H9 (cell line): ENCODE measurements at regions not wholly inside any gene's neighbourhood (a gene's known extent, or its start where the extent isn't known, plus 50 kb on each side); places are given as distances from the start of the nearest gene placed in this dataset.

Experiments
- DNase-seq: peaks from one replicate; pipeline ENCODE4 v3.0.0-alpha.2; 2017
- H2AFZ ChIP-seq: one replicate; pipeline ENCODE4 v1.6.1; 2013; ENCODE audit warnings: mild to moderate bottlenecking, low read length, control low read depth, moderate library complexity
- H2AK5ac ChIP-seq: 2 replicates; pipeline ENCODE4 v1.6.1; 2013; ENCODE audit warnings: low read length, control low read depth, mixed read lengths; ENCODE audit not compliant: insufficient read length
- H2BK120ac ChIP-seq: one replicate; pipeline ENCODE4 v1.6.1; 2013; ENCODE audit warnings: low read depth, mild to moderate bottlenecking, low read length, control low read depth, inconsistent platforms; ENCODE audit not compliant: poor library complexity, severe bottlenecking
- H2BK12ac ChIP-seq: 2 replicates; pipeline ENCODE4 v1.6.1; 2013; ENCODE audit warnings: low read length, control low read depth, mixed read lengths, low read depth; ENCODE audit not compliant: insufficient read length
- H2BK15ac ChIP-seq: 2 replicates; pipeline ENCODE4 v1.6.1; 2013; ENCODE audit warnings: low read depth, low read length, control low read depth
- H2BK20ac ChIP-seq: one replicate; pipeline ENCODE4 v1.6.1; 2013; ENCODE audit warnings: low read depth, mild to moderate bottlenecking, low read length, control low read depth, inconsistent platforms; ENCODE audit not compliant: poor library complexity, severe bottlenecking
- H2BK5ac ChIP-seq: 2 replicates; pipeline ENCODE4 v1.6.1; 2013; ENCODE audit warnings: low read length, control low read depth, mixed read lengths; ENCODE audit not compliant: insufficient read length
- H3K14ac ChIP-seq: 2 replicates; pipeline ENCODE4 v1.6.1; 2013; ENCODE audit warnings: low read length, control low read depth; ENCODE audit not compliant: insufficient read depth
- H3K18ac ChIP-seq: 2 replicates; pipeline ENCODE4 v1.6.1; 2013; ENCODE audit warnings: low read depth, mild to moderate bottlenecking, mixed read lengths, low read length, control low read depth; ENCODE audit not compliant: insufficient read length
- H3K23ac ChIP-seq: 2 replicates; pipeline ENCODE4 v1.6.1; 2013; ENCODE audit warnings: low read length, control low read depth, mixed read lengths, low read depth; ENCODE audit not compliant: insufficient read length
- H3K23me2 ChIP-seq: 2 replicates; pipeline ENCODE4 v1.6.1; 2013; ENCODE audit warnings: low read depth, mild to moderate bottlenecking, mixed read lengths, low read length, control low read depth; ENCODE audit not compliant: insufficient read length, poor library complexity, severe bottlenecking
- H3K27ac ChIP-seq: 2 replicates; pipeline ENCODE4 v1.5.1; 2013; ENCODE audit warnings: low read length, control low read depth, mixed read lengths, low read depth; ENCODE audit not compliant: insufficient read length
- H3K27me3 ChIP-seq: 2 replicates; pipeline ENCODE4 v1.6.1; 2013; ENCODE audit warnings: low read length, control low read depth, inconsistent platforms; ENCODE audit not compliant: insufficient read depth
- H3K4ac ChIP-seq: 2 replicates; pipeline ENCODE4 v1.6.1; 2013; ENCODE audit warnings: low read depth, mild to moderate bottlenecking, control low read depth, inconsistent platforms, low read length, moderate library complexity
- H3K4me1 ChIP-seq: 2 replicates; pipeline ENCODE4 v1.6.1; 2013; ENCODE audit warnings: low read length, control low read depth, inconsistent platforms; ENCODE audit not compliant: insufficient read depth
- H3K4me2 ChIP-seq: 2 replicates; pipeline ENCODE4 v1.6.1; 2013; ENCODE audit warnings: low read length, control low read depth, mixed read lengths; ENCODE audit not compliant: insufficient read length, insufficient read depth
- H3K56ac ChIP-seq: 2 replicates; pipeline ENCODE4 v1.6.1; 2013; ENCODE audit warnings: low read depth, mild to moderate bottlenecking, mixed read lengths, low read length, control low read depth; ENCODE audit not compliant: insufficient read length
- H3K79me1 ChIP-seq: 2 replicates; pipeline ENCODE4 v1.6.1; 2013; ENCODE audit warnings: low read depth, mild to moderate bottlenecking, moderate library complexity, low read length, control low read depth, inconsistent platforms; ENCODE audit not compliant: insufficient read depth, poor library complexity, severe bottlenecking
- H3K79me2 ChIP-seq: 2 replicates; pipeline ENCODE4 v1.6.1; 2013; ENCODE audit warnings: low read length, control low read depth, inconsistent platforms; ENCODE audit not compliant: insufficient read depth
- H3K9ac ChIP-seq: 2 replicates; pipeline ENCODE4 v1.6.1; 2013; ENCODE audit warnings: low read length, control low read depth, mixed read lengths; ENCODE audit not compliant: insufficient read length; ENCODE audit errors: extremely low read depth
- H3K9me3 ChIP-seq: one replicate; pipeline ENCODE4 v1.6.1; 2013; ENCODE audit warnings: low read depth, low read length, inconsistent platforms; ENCODE audit not compliant: control insufficient read depth
- H3T11ph ChIP-seq: one replicate; pipeline ENCODE4 v1.6.1; 2013; ENCODE audit warnings: mild to moderate bottlenecking, low read length, control low read depth, inconsistent platforms
- H4K20me1 ChIP-seq: one replicate; pipeline ENCODE4 v1.6.1; 2013; ENCODE audit not compliant: control insufficient read depth, insufficient read length, insufficient read depth
- H4K5ac ChIP-seq: 2 replicates; pipeline ENCODE4 v1.6.1; 2013; ENCODE audit warnings: low read depth, mild to moderate bottlenecking, mixed read lengths, low read length, control low read depth; ENCODE audit not compliant: insufficient read length
- H4K8ac ChIP-seq: replicated peaks from 2 replicates; pipeline ENCODE4 v1.6.1; 2013; ENCODE audit warnings: low read length, control low read depth, mixed read lengths, low read depth; ENCODE audit not compliant: insufficient read length
- H4K91ac ChIP-seq: 2 replicates; pipeline ENCODE4 v1.6.1; 2013; ENCODE audit warnings: low read depth, mild to moderate bottlenecking, moderate library complexity, mixed read lengths, low read length, control low read depth; ENCODE audit not compliant: insufficient read length
- H3K27ac Mint-ChIP-seq, 3 experiments: 2 replicates in 2 of 3; 3 replicates in 1 of 3; pipeline ENCODE4 v1.8.0; 2020 to 2021; ENCODE audit warnings: mixed read lengths in 3 of 3, mild to moderate bottlenecking in 1 of 3, moderate library complexity in 1 of 3
- H3K27me3 Mint-ChIP-seq: 2 replicates; pipeline ENCODE4 v1.8.0; 2021; ENCODE audit warnings: low read depth, mild to moderate bottlenecking, moderate library complexity, mixed read lengths
- H3K36me3 Mint-ChIP-seq, 3 experiments: 2 replicates in 2 of 3; 3 replicates in 1 of 3; pipeline ENCODE4 v1.8.0; 2020 to 2021; ENCODE audit warnings: low read depth in 3 of 3, mixed read lengths in 3 of 3; ENCODE audit not compliant: insufficient read depth in 1 of 3
- H3K4me1 Mint-ChIP-seq, 2 experiments: 2 replicates each; pipeline ENCODE4 v1.8.0; 2020; ENCODE audit warnings: mixed read lengths in 2 of 2
- H3K4me3 Mint-ChIP-seq, 2 experiments: 2 replicates in 1 of 2; 3 replicates in 1 of 2; pipeline ENCODE4 v1.8.0; 2020 to 2021; ENCODE audit warnings: mild to moderate bottlenecking in 2 of 2, mixed read lengths in 2 of 2, moderate library complexity in 1 of 2
- H3K9me3 Mint-ChIP-seq, 2 experiments: 2 replicates in 1 of 2; 3 replicates in 1 of 2; pipeline ENCODE4 v1.8.0; 2020; ENCODE audit warnings: mild to moderate bottlenecking in 2 of 2, mixed read lengths in 2 of 2, moderate library complexity in 1 of 2
- CTCF ChIP-seq: fragments of 200-600 bp; sonication (generic); conservative IDR thresholded peaks from 3 replicates; pipeline ENCODE4 v1.8.0; 2021; ENCODE audit warnings: antibody characterized with exemption, mild to moderate bottlenecking
- WGBS: extraction: QIAGEN DNeasy Blood & Tissue Kit; methylation state at CpG from one replicate; pipeline ENCODE4 v1.1.7; 2013; ENCODE audit warnings: missing lambda C conversion rate, low lambda C conversion rate, mixed read lengths; ENCODE audit not compliant: insufficient read length; ENCODE audit errors: extremely low coverage; 5-methylcytosine and 5-hydroxymethylcytosine counted together

- no peaks in the 10 kb centered on the region for H3K9me3 ChIP-seq
These were observed 360.3 kb upstream of the TBL1XR1 start for GRCh38 chr3:177557548-177557947.

More at GRCh38 chr3:177557548-177557947, 360.3 kb upstream of the TBL1XR1 start:
- no peak overlapping the region for H3K4me2 ChIP-seq
- no peak overlapping the region for H2BK20ac ChIP-seq
- H4K20me1 ChIP-seq, result no peaks in the 10 kb centered on the region
- no peak overlapping the region for H3K9ac ChIP-seq
- no peaks in the 10 kb centered on the region for H3K27me3 Mint-ChIP-seq
- no peak overlapping the region for H3K18ac ChIP-seq
- H3K79me1 ChIP-seq, result no peaks in the 10 kb centered on the region
- H3K27ac ChIP-seq, result no peak overlapping the region
- no peak overlapping the region for H3K56ac ChIP-seq
- H3K4me1 ChIP-seq, result peaks cover 5% of the 10 kb centered on the region; the same call in 1 of the 2 replicates
- H3K4ac ChIP-seq, result no peak overlapping the region
- H4K91ac ChIP-seq, result no peak overlapping the region
- H3K4me3 Mint-ChIP-seq, result no peak overlapping the region
- TF ChIP-seq CTCF, result no peak
- H3K14ac ChIP-seq, result no peak overlapping the region
- H3K36me3 Mint-ChIP-seq, result no peaks in the 10 kb centered on the region
- H4K8ac ChIP-seq, result no peak overlapping the region
- H2BK12ac ChIP-seq, result no peak overlapping the region
- H3K9me3 Mint-ChIP-seq, result peaks cover 0 to 3% of the 10 kb centered on the region in 2 experiments; a peak in 1 of 5 replicates
- H3K27ac Mint-ChIP-seq, result no peak overlapping the region
- no peaks in the 10 kb centered on the region for H3K23me2 ChIP-seq
- no peak overlapping the region for H2BK5ac ChIP-seq
- WGBS, result no CpG with 5 or more reads among the region's 3 CpGs
- DNase-seq, result no peak
- H2AK5ac ChIP-seq, result no peak overlapping the region
- no peak overlapping the region for H2BK120ac ChIP-seq
- no peak overlapping the region for H3T11ph ChIP-seq
- peaks cover 41 to 45% of the 10 kb centered on the region in 2 experiments for H3K4me1 Mint-ChIP-seq
- no peak overlapping the region for H2BK15ac ChIP-seq
- no peaks in the 10 kb centered on the region for H3K79me2 ChIP-seq
- no peak overlapping the region for H4K5ac ChIP-seq
- H3K27me3 ChIP-seq, result no peaks in the 10 kb centered on the region
- H2AFZ ChIP-seq, result no peak overlapping the region
- H3K23ac ChIP-seq, result no peak overlapping the region
